IMR-90 (cell line): ENCODE measurements at regions not wholly inside any gene's neighbourhood (a gene's known extent, or its start where the extent isn't known, plus 50 kb on each side); places are given as distances from the start of the nearest gene placed in this dataset.

Experiments used
- CEBPB ChIP-seq: IDR thresholded peaks from 2 replicates; pipeline ENCODE4 v1.6.1; 2012; ENCODE audit warnings: low read depth, low read length, improper control_type of control experiment
- CTCF ChIP-seq: conservative IDR thresholded peaks from 2 replicates; pipeline ENCODE4 v1.5.1; 2012; ENCODE audit warnings: mild to moderate bottlenecking, low read depth, low read length, improper control_type of control experiment
- FOS ChIP-seq: fragments of 150-350 bp; IDR thresholded peaks from 2 replicates; pipeline ENCODE4 v1.6.1; 2016; ENCODE audit warnings: low read depth, low read length
- MAZ ChIP-seq: IDR thresholded peaks from 2 replicates; pipeline ENCODE4 v1.6.1; 2012; ENCODE audit warnings: low read depth, mild to moderate bottlenecking, low read length, improper control_type of control experiment, moderate library complexity, borderline replicate concordance
- NFE2L2 ChIP-seq: fragments of 150-350 bp; IDR thresholded peaks from 2 replicates; pipeline ENCODE4 v1.6.1; 2016; ENCODE audit warnings: low read depth, mild to moderate bottlenecking, low read length
- POLR2A ChIP-seq: IDR thresholded peaks from 2 replicates; pipeline ENCODE4 v1.6.1; 2012; ENCODE audit warnings: mild to moderate bottlenecking, low read depth, low read length
- RAD21 ChIP-seq: IDR thresholded peaks from 2 replicates; pipeline ENCODE4 v1.6.1; 2012; ENCODE audit warnings: low read length, improper control_type of control experiment
- SMC3 ChIP-seq: fragments of 150-350 bp; IDR thresholded peaks from 2 replicates; pipeline ENCODE4 v1.6.1; 2016; ENCODE audit warnings: low read depth, mild to moderate bottlenecking, antibody characterized with exemption, low read length, moderate library complexity
- USF2 ChIP-seq: fragments of 150-350 bp; IDR thresholded peaks from 2 replicates; pipeline ENCODE4 v1.6.1; 2017; ENCODE audit warnings: mild to moderate bottlenecking, antibody characterized with exemption, low read length, low read depth

GRCh38 chr5:82656341-82656761 is 378.2 kb upstream of the RPS23 start:
- TF ChIP-seq CTCF, result no peak
- TF ChIP-seq RAD21, result no peak
- TF ChIP-seq POLR2A, result no peak
- TF ChIP-seq CEBPB, result no peak
- no peak for TF ChIP-seq NFE2L2
- no peak for TF ChIP-seq FOS
- TF ChIP-seq USF2, result no peak
- no peak for TF ChIP-seq MAZ
- TF ChIP-seq SMC3, result no peak
